ENCODE measurements at regions not wholly inside any gene's neighbourhood (a gene's known extent, or its start where the extent isn't known, plus 50 kb on each side); places are given as distances from the start of the nearest gene placed in this dataset.

GRCh38 chr20:39259010-39259803 lies 297.1 kb downstream of the DHX35 start:
- Histone ChIP-seq H3K4me1 (ENCODE audit: control insufficient read depth, insufficient read depth, low read length) (no peaks in the 10 kb centered on the region), H3K4me3 (ENCODE audit: low read length) (no peak overlapping the region), H3K27me3 (ENCODE audit: control insufficient read depth, insufficient read depth, low read length) (no peaks in the 10 kb centered on the region), H3K9me3 (replicated peaks; ENCODE audit: control insufficient read depth, low read depth, low read length) (no peaks in the 10 kb centered on the region), H3K27ac (ENCODE audit: low read length) (no peak overlapping the region), H3K36me3 (ENCODE audit: control insufficient read depth, insufficient read depth, low read length) (no peaks in the 10 kb centered on the region)
- DNase-seq, result no peak
- 50% methylated on average over 2 of the region's 6 CpGs for WGBS (ENCODE audit: insufficient coverage)

- Histone ChIP-seq H3K27me3 (ENCODE audit: control insufficient read depth, insufficient read depth, low read length) (no peaks in the 10 kb centered on the region), H3K27ac (ENCODE audit: low read length) (no peak overlapping the region), H3K9me3 (replicated peaks; ENCODE audit: control insufficient read depth, low read depth, low read length) (no peaks in the 10 kb centered on the region), H3K4me3 (ENCODE audit: low read length) (no peak overlapping the region), H3K4me1 (ENCODE audit: control insufficient read depth, insufficient read depth, low read length) (no peaks in the 10 kb centered on the region), H3K36me3 (ENCODE audit: control insufficient read depth, insufficient read depth, low read length) (no peaks in the 10 kb centered on the region)
- 67% methylated on average over 1 of the region's 4 CpGs for WGBS (ENCODE audit: insufficient coverage)
- DNase-seq, result no peak
Observed at GRCh38 chr20:39258253-39258652, 296.1 kb downstream of the DHX35 start.

GRCh38 chr20:39253051-39253755 lies 291.1 kb downstream of the DHX35 start:
- Histone ChIP-seq H3K36me3 (ENCODE audit: control insufficient read depth, insufficient read depth, low read length) (no peaks in the 10 kb centered on the region), H3K4me3 (ENCODE audit: low read length) (no peak overlapping the region), H3K4me1 (ENCODE audit: control insufficient read depth, insufficient read depth, low read length) (no peaks in the 10 kb centered on the region), H3K27me3 (ENCODE audit: control insufficient read depth, insufficient read depth, low read length) (peaks cover 2% of the 10 kb centered on the region), H3K9me3 (replicated peaks; ENCODE audit: control insufficient read depth, low read depth, low read length) (no peaks in the 10 kb centered on the region), H3K27ac (ENCODE audit: low read length) (no peak overlapping the region)
- no CpG with 5 or more reads among the region's 9 CpGs for WGBS (ENCODE audit: insufficient coverage)
- no peak for DNase-seq

GRCh38 chr20:39252035-39252434 lies 289.9 kb downstream of the DHX35 start:
- DNase-seq, result no peak
- H3K36me3 ChIP-seq (ENCODE audit: control insufficient read depth, insufficient read depth, low read length), result no peaks in the 10 kb centered on the region
- H3K27ac ChIP-seq (ENCODE audit: low read length), result no peak overlapping the region
- no peak overlapping the region for H3K4me3 ChIP-seq (ENCODE audit: low read length)
- H3K4me1 ChIP-seq (ENCODE audit: control insufficient read depth, insufficient read depth, low read length), result no peaks in the 10 kb centered on the region
- WGBS (ENCODE audit: insufficient coverage), result 78% methylated on average over 1 of the region's 6 CpGs
- peaks cover 4% of the 10 kb centered on the region for H3K27me3 ChIP-seq (ENCODE audit: control insufficient read depth, insufficient read depth, low read length)
- no peaks in the 10 kb centered on the region for H3K9me3 ChIP-seq (replicated peaks; ENCODE audit: control insufficient read depth, low read depth, low read length)

GRCh38 chr20:39249798-39250197 lies 287.7 kb downstream of the DHX35 start:
- H3K4me1 ChIP-seq (ENCODE audit: control insufficient read depth, insufficient read depth, low read length), result no peaks in the 10 kb centered on the region
- no peak overlapping the region for H3K27ac ChIP-seq (ENCODE audit: low read length)
- DNase-seq, result no peak
- H3K9me3 ChIP-seq (replicated peaks; ENCODE audit: control insufficient read depth, low read depth, low read length), result no peaks in the 10 kb centered on the region
- no peak overlapping the region for H3K4me3 ChIP-seq (ENCODE audit: low read length)
- peaks cover 4% of the 10 kb centered on the region for H3K27me3 ChIP-seq (ENCODE audit: control insufficient read depth, insufficient read depth, low read length)
- 27% methylated on average over 2 of the region's 4 CpGs for whole genome bisulfite sequencing (ENCODE audit: insufficient coverage)
- H3K36me3 ChIP-seq (ENCODE audit: control insufficient read depth, insufficient read depth, low read length), result no peaks in the 10 kb centered on the region

GRCh38 chr20:39248862-39249485 lies 286.8 kb downstream of the DHX35 start:
- Histone ChIP-seq H3K27ac (ENCODE audit: low read length) (no peak overlapping the region), H3K4me1 (ENCODE audit: control insufficient read depth, insufficient read depth, low read length) (no peaks in the 10 kb centered on the region), H3K4me3 (ENCODE audit: low read length) (no peak overlapping the region), H3K9me3 (replicated peaks; ENCODE audit: control insufficient read depth, low read depth, low read length) (no peaks in the 10 kb centered on the region), H3K27me3 (ENCODE audit: control insufficient read depth, insufficient read depth, low read length) (peaks cover 4% of the 10 kb centered on the region), H3K36me3 (ENCODE audit: control insufficient read depth, insufficient read depth, low read length) (no peaks in the 10 kb centered on the region)
- DNase-seq, result no peak

GRCh38 chr20:39248171-39248861 lies 286.2 kb downstream of the DHX35 start:
- Histone ChIP-seq H3K36me3 (ENCODE audit: control insufficient read depth, insufficient read depth, low read length) (no peaks in the 10 kb centered on the region), H3K4me3 (ENCODE audit: low read length) (no peak overlapping the region), H3K9me3 (replicated peaks; ENCODE audit: control insufficient read depth, low read depth, low read length) (no peaks in the 10 kb centered on the region), H3K27ac (ENCODE audit: low read length) (no peak overlapping the region), H3K27me3 (ENCODE audit: control insufficient read depth, insufficient read depth, low read length) (peaks cover 4% of the 10 kb centered on the region), H3K4me1 (ENCODE audit: control insufficient read depth, insufficient read depth, low read length) (no peaks in the 10 kb centered on the region)
- no peak for DNase-seq
- 51% methylated on average over 13 of the region's 15 CpGs for WGBS (ENCODE audit: insufficient coverage)

GRCh38 chr20:39246436-39246835 lies 284.3 kb downstream of the DHX35 start:
- peaks cover 3% of the 10 kb centered on the region for H3K27me3 ChIP-seq (ENCODE audit: control insufficient read depth, insufficient read depth, low read length)
- H3K36me3 ChIP-seq (ENCODE audit: control insufficient read depth, insufficient read depth, low read length), result no peaks in the 10 kb centered on the region
- DNase-seq, result no peak
- no peak overlapping the region for H3K27ac ChIP-seq (ENCODE audit: low read length)
- H3K9me3 ChIP-seq (replicated peaks; ENCODE audit: control insufficient read depth, low read depth, low read length), result no peaks in the 10 kb centered on the region
- WGBS (ENCODE audit: insufficient coverage), result 57% methylated on average over 4 of the region's 4 CpGs
- H3K4me3 ChIP-seq (ENCODE audit: low read length), result no peak overlapping the region
- H3K4me1 ChIP-seq (ENCODE audit: control insufficient read depth, insufficient read depth, low read length), result no peaks in the 10 kb centered on the region

- peaks cover 3% of the 10 kb centered on the region for H3K27me3 ChIP-seq (ENCODE audit: control insufficient read depth, insufficient read depth, low read length)
- H3K27ac ChIP-seq (ENCODE audit: low read length), result no peak overlapping the region
- no peak overlapping the region for H3K4me3 ChIP-seq (ENCODE audit: low read length)
- no peak for DNase-seq
- no peaks in the 10 kb centered on the region for H3K4me1 ChIP-seq (ENCODE audit: control insufficient read depth, insufficient read depth, low read length)
- no peaks in the 10 kb centered on the region for H3K9me3 ChIP-seq (replicated peaks; ENCODE audit: control insufficient read depth, low read depth, low read length)
- no peaks in the 10 kb centered on the region for H3K36me3 ChIP-seq (ENCODE audit: control insufficient read depth, insufficient read depth, low read length)
- WGBS (ENCODE audit: insufficient coverage), result 63% methylated on average over 1 of the region's 1 CpG
Observed at GRCh38 chr20:39245685-39246311, 283.7 kb downstream of the DHX35 start.
